Retinal pigment epithelial cell (primary cell): ENCODE measurements at regions not wholly inside any gene's neighbourhood (a gene's known extent, or its start where the extent isn't known, plus 50 kb on each side); places are given as distances from the start of the nearest gene placed in this dataset.
"Not testable (repeated sequence)": the region's sequence is repeated elsewhere in the genome, so short reads cannot be mapped to it uniquely, and the experiment has no call there.

ENCODE experiments used
- DNase-seq: peaks from one replicate; pipeline ENCODE4 v3.0.0-alpha.2; 2010; ENCODE audit warnings: low read depth
- H3K4me3 ChIP-seq: 2 replicates; pipeline ENCODE4 v1.5.1; 2011; ENCODE audit warnings: mild to moderate bottlenecking, low read length, control low read depth, moderate library complexity
- CTCF ChIP-seq: conservative IDR thresholded peaks from 2 replicates; pipeline ENCODE4 v1.5.1; 2011; ENCODE audit warnings: low read depth, low read length, control low read depth, inconsistent platforms

GRCh38 chr1:199015799-199016198, 377.0 kb downstream of the PTPRC start:
- TF ChIP-seq CTCF: no peak
- DNase-seq: no peak
- H3K4me3 ChIP-seq: no peak overlapping the region

- TF ChIP-seq CTCF: no peak
- H3K4me3 ChIP-seq: no peak overlapping the region
- DNase-seq: no peak
These were observed 379.8 kb downstream of the PTPRC start for GRCh38 chr1:199018471-199019135.

GRCh38 chr1:199020051-199020450, 381.2 kb downstream of the PTPRC start:
- DNase-seq: no peak
- TF ChIP-seq CTCF: no peak
- H3K4me3 ChIP-seq: no peak overlapping the region

- DNase-seq: no peak
- no peak for TF ChIP-seq CTCF
- no peak overlapping the region for H3K4me3 ChIP-seq
These were observed 382.1 kb downstream of the PTPRC start for GRCh38 chr1:199020904-199021303.

GRCh38 chr1:199029401-199029800, 390.6 kb downstream of the PTPRC start:
- TF ChIP-seq CTCF: no peak
- DNase-seq: no peak
- H3K4me3 ChIP-seq: no peak overlapping the region

GRCh38 chr1:199029855-199030254, 391.0 kb downstream of the PTPRC start:
- no peak for TF ChIP-seq CTCF
- H3K4me3 ChIP-seq: no peak overlapping the region
- no peak for DNase-seq

DNA sequence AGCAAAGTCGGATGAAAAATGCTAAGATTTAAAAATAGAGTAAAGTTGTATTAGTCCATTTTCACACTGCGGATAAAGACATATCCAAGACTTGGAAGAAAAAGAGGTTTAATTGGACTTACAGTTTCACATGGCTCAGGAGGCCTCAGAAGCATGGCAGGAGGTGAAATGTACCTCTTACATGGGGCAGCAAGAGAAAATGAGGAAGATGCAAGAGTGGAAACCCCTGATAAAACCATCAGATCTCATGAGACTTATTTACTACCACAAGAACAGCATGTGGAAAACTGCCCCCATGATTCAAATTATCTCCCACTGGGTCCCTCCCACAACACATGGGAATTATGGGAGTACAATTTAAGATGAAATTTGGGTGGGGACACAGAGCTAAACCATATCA, 391.7 kb downstream of the PTPRC start:
- DNase-seq: not testable (repeated sequence)

DNA sequence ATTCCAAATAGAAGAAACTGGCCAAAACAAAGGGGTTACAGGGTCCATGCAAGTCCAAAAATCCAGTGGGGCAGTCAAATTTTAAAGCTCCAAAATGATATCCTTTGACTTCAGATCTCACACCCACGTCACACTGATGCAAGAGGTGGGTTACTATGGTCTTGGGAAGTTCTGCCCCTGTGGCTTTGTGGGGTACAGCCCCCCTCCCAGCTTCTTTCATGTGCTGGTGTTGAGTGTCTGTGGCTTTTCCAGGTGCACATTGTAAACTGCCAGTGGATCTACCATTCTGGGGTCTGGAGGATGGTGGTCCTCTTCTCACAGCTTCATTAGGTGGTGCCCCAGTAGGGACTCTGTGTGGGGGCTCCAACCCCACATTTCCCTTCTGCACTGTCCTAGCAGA, 392.3 kb downstream of the PTPRC start:
- H3K4me3 ChIP-seq, DNase-seq: not testable (repeated sequence)

More for the DNA sequence above, 391.7 kb downstream of the PTPRC start:
- H3K4me3 ChIP-seq: not testable (repeated sequence)

GRCh38 chr1:199032479-199032878, 393.6 kb downstream of the PTPRC start:
- not testable (repeated sequence) for H3K4me3 ChIP-seq

More at GRCh38 chr1:199032479-199032878, 393.6 kb downstream of the PTPRC start:
- not testable (repeated sequence) for DNase-seq
